SU-DHL-6 (cell line): ENCODE measurements at regions not wholly inside any gene's neighbourhood (a gene's known extent, or its start where the extent isn't known, plus 50 kb on each side); places are given as distances from the start of the nearest gene placed in this dataset.

Experiments used
- H2AFZ ChIP-seq: fragments of 200-600 bp; sonication (generic); 2 replicates; pipeline ENCODE4 v1.6.1; 2014; ENCODE audit warnings: low read depth, mild to moderate bottlenecking, moderate library complexity, mixed read lengths, antibody characterized with exemption, low read length; ENCODE audit not compliant: severe bottlenecking
- H3F3A ChIP-seq: fragments of 200-600 bp; shearing (Covaris generic); 2 replicates; pipeline ENCODE4 v1.6.0; 2016; ENCODE audit warnings: antibody characterized with exemption, mild to moderate bottlenecking; ENCODE audit not compliant: insufficient read depth
- H3K27ac ChIP-seq: fragments of 200-600 bp; sonication (generic); 2 replicates; pipeline ENCODE4 v1.5.1; 2016; ENCODE audit warnings: low read depth, mild to moderate bottlenecking, low read length, moderate library complexity, mixed read lengths
- H3K27me3 ChIP-seq: fragments of 200-600 bp; sonication (generic), shearing (Covaris generic); 2 replicates; pipeline ENCODE4 v1.6.0; 2014; ENCODE audit warnings: mild to moderate bottlenecking, low read length
- H3K36me3 ChIP-seq: fragments of 200-600 bp; sonication (generic); 2 replicates; pipeline ENCODE4 v1.6.1; 2014; ENCODE audit warnings: mild to moderate bottlenecking, low read length, mixed read lengths
- H3K4me2 ChIP-seq: fragments of 300-600, 200-600 bp; shearing (Covaris generic), sonication (generic); 2 replicates; pipeline ENCODE4 v1.6.0; 2014; ENCODE audit warnings: low read length, low read depth, mild to moderate bottlenecking; ENCODE audit not compliant: poor library complexity, severe bottlenecking
- H3K4me3 ChIP-seq: fragments of 200-600 bp; sonication (generic); 2 replicates; pipeline ENCODE4 v1.5.1; 2014; ENCODE audit warnings: antibody characterized with exemption, low read length, mild to moderate bottlenecking, mixed read lengths; ENCODE audit not compliant: insufficient read depth, poor library complexity, severe bottlenecking
- H3K79me2 ChIP-seq: fragments of 200-600 bp; sonication (generic); 2 replicates; pipeline ENCODE4 v1.6.1; 2014; ENCODE audit warnings: mild to moderate bottlenecking, low read length, moderate library complexity; ENCODE audit not compliant: insufficient read depth
- H3K9ac ChIP-seq: fragments of 200-600 bp; sonication (generic); 2 replicates; pipeline ENCODE4 v1.7.0; 2014; ENCODE audit warnings: mild to moderate bottlenecking, low read length
- H3K9me2 ChIP-seq: fragments of 200-600 bp; sonication (generic); replicated peaks from 2 replicates; pipeline ENCODE4 v1.6.1; 2014; ENCODE audit warnings: low read length; ENCODE audit not compliant: insufficient read depth
- H3K9me3 ChIP-seq: fragments of 200-600 bp; sonication (generic); 2 replicates; pipeline ENCODE4 v1.6.1; 2014; ENCODE audit warnings: low read length, mixed read lengths; ENCODE audit not compliant: insufficient read depth
- H4K20me1 ChIP-seq: fragments of 200-600 bp; sonication (generic); 2 replicates; pipeline ENCODE4 v1.6.1; 2014; ENCODE audit warnings: low read depth, mild to moderate bottlenecking, antibody characterized with exemption, low read length, moderate library complexity, mixed read lengths
- CTCF ChIP-seq: fragments of 200-600 bp; sonication (generic); IDR thresholded peaks from one replicate; pipeline ENCODE4 v1.5.1; 2017; ENCODE audit warnings: antibody characterized with exemption, mild to moderate bottlenecking, low read length, moderate library complexity; ENCODE audit not compliant: insufficient read depth, poor library complexity, severe bottlenecking
- EZH2phosphoT487 ChIP-seq: fragments of 200-600 bp; sonication (generic), shearing (Covaris generic); conservative IDR thresholded peaks from 2 replicates; pipeline ENCODE4 v1.6.1; 2018; ENCODE audit warnings: mild to moderate bottlenecking, antibody characterized with exemption, low read length, moderate library complexity, mixed read lengths

- no peak overlapping the region for H3K4me2 ChIP-seq
- H3K79me2 ChIP-seq = no peaks in the 10 kb centered on the region
- TF ChIP-seq CTCF = no peak
- TF ChIP-seq EZH2phosphoT487 = no peak
- no peak overlapping the region for H3K4me3 ChIP-seq
- H3K36me3 ChIP-seq = no peaks in the 10 kb centered on the region
- no peak overlapping the region for H3K27ac ChIP-seq
- H4K20me1 ChIP-seq = no peaks in the 10 kb centered on the region
- no peak overlapping the region for H3K9ac ChIP-seq
- H3K9me2 ChIP-seq = no peaks in the 10 kb centered on the region
- H3F3A ChIP-seq = no peaks in the 10 kb centered on the region
- H2AFZ ChIP-seq = no peak overlapping the region
- no peaks in the 10 kb centered on the region for H3K9me3 ChIP-seq
- H3K27me3 ChIP-seq = no peaks in the 10 kb centered on the region
Measured at GRCh38 chr6:153207006-153207405, 75.9 kb upstream of the RGS17 start.

GRCh38 chr6:153192943-153193885, 62.1 kb upstream of the RGS17 start:
- Histone ChIP-seq H3K9me3 (no peaks in the 10 kb centered on the region), H3K27me3 (no peaks in the 10 kb centered on the region), H3K36me3 (no peaks in the 10 kb centered on the region), H3F3A (no peaks in the 10 kb centered on the region), H3K9me2 (no peaks in the 10 kb centered on the region), H2AFZ (no peak overlapping the region), H3K27ac (no peak overlapping the region), H3K9ac (no peak overlapping the region), H3K4me3 (no peak overlapping the region), H4K20me1 (no peaks in the 10 kb centered on the region), H3K4me2 (no peak overlapping the region), H3K79me2 (no peaks in the 10 kb centered on the region)
- TF ChIP-seq EZH2phosphoT487 = no peak
- TF ChIP-seq CTCF = no peak

- Histone ChIP-seq H3K4me3 (no peak overlapping the region), H3K27me3 (no peaks in the 10 kb centered on the region), H3K9me3 (no peaks in the 10 kb centered on the region), H3K36me3 (no peaks in the 10 kb centered on the region), H3F3A (no peaks in the 10 kb centered on the region), H3K79me2 (no peaks in the 10 kb centered on the region), H4K20me1 (no peaks in the 10 kb centered on the region), H3K27ac (no peak overlapping the region), H3K9ac (no peak overlapping the region), H3K4me2 (no peak overlapping the region), H3K9me2 (no peaks in the 10 kb centered on the region), H2AFZ (no peak overlapping the region)
- TF ChIP-seq CTCF (no peak), EZH2phosphoT487 (no peak)
Measured at GRCh38 chr6:153183925-153184324, 52.8 kb upstream of the RGS17 start.
